ENCODE measurements at regions not wholly inside any gene's neighbourhood (a gene's known extent, or its start where the extent isn't known, plus 50 kb on each side); places are given as distances from the start of the nearest gene placed in this dataset.

GRCh38 chr12:46963191-46963590 lies 116.2 kb upstream of the PCED1B start:
- TF ChIP-seq, protein P1, sequence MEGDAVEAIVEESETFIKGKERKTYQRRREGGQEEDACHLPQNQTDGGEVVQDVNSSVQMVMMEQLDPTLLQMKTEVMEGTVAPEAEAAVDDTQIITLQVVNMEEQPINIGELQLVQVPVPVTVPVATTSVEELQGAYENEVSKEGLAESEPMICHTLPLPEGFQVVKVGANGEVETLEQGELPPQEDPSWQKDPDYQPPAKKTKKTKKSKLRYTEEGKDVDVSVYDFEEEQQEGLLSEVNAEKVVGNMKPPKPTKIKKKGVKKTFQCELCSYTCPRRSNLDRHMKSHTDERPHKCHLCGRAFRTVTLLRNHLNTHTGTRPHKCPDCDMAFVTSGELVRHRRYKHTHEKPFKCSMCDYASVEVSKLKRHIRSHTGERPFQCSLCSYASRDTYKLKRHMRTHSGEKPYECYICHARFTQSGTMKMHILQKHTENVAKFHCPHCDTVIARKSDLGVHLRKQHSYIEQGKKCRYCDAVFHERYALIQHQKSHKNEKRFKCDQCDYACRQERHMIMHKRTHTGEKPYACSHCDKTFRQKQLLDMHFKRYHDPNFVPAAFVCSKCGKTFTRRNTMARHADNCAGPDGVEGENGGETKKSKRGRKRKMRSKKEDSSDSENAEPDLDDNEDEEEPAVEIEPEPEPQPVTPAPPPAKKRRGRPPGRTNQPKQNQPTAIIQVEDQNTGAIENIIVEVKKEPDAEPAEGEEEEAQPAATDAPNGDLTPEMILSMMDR (conservative IDR thresholded peaks at IDR 0.05): no peak
- TF ChIP-seq ZFX (IDR thresholded peaks at IDR 0.05): no peak
